BLaER1 (cell line): ENCODE measurements at regions not wholly inside any gene's neighbourhood (a gene's known extent, or its start where the extent isn't known, plus 50 kb on each side); places are given as distances from the start of the nearest gene placed in this dataset.

Source experiments
- H3K27ac ChIP-seq: shearing (Covaris generic); formaldehyde crosslinking; 2 replicates; pipeline ENCODE4 v1.8.1; 2022
- H3K27me3 ChIP-seq: shearing (Covaris generic); formaldehyde crosslinking; 2 replicates; pipeline ENCODE4 v1.8.1; 2022
- H3K36me3 ChIP-seq: shearing (Covaris generic); formaldehyde crosslinking; 2 replicates; pipeline ENCODE4 v1.8.1; 2022
- H3K4me1 ChIP-seq: shearing (Covaris generic); formaldehyde crosslinking; 2 replicates; pipeline ENCODE4 v1.8.1; 2022
- H3K4me2 ChIP-seq: shearing (Covaris generic); formaldehyde crosslinking; 2 replicates; pipeline ENCODE4 v1.8.1; 2022
- H3K4me3 ChIP-seq: shearing (Covaris generic); formaldehyde crosslinking; 2 replicates; pipeline ENCODE4 v1.8.1; 2022
- H3K9ac ChIP-seq: shearing (Covaris generic); formaldehyde crosslinking; 2 replicates; pipeline ENCODE4 v1.8.1; 2022
- H3K9me3 ChIP-seq: shearing (Covaris generic); formaldehyde crosslinking; 2 replicates; pipeline ENCODE4 v1.8.1; 2022
- H4K20me1 ChIP-seq: shearing (Covaris generic); formaldehyde crosslinking; 2 replicates; pipeline ENCODE4 v1.8.1; 2022
- Cebpa-rat ChIP-seq: shearing (Covaris generic); IDR thresholded peaks from 2 replicates; pipeline ENCODE4 v1.8.1; 2022

- TF ChIP-seq Cebpa-rat: no peak
- no peaks in the 10 kb centered on the region for H3K9me3 ChIP-seq
- H3K4me3 ChIP-seq: no peak overlapping the region
- no peak overlapping the region for H3K27ac ChIP-seq
- H4K20me1 ChIP-seq: no peaks in the 10 kb centered on the region
- no peaks in the 10 kb centered on the region for H3K4me1 ChIP-seq
- H3K36me3 ChIP-seq: no peaks in the 10 kb centered on the region
- H3K4me2 ChIP-seq: no peak overlapping the region
- H3K9ac ChIP-seq: no peak overlapping the region
- no peaks in the 10 kb centered on the region for H3K27me3 ChIP-seq
These were observed 533.3 kb downstream of the SOX2 start for GRCh38 chr3:182245059-182245458.

DNA sequence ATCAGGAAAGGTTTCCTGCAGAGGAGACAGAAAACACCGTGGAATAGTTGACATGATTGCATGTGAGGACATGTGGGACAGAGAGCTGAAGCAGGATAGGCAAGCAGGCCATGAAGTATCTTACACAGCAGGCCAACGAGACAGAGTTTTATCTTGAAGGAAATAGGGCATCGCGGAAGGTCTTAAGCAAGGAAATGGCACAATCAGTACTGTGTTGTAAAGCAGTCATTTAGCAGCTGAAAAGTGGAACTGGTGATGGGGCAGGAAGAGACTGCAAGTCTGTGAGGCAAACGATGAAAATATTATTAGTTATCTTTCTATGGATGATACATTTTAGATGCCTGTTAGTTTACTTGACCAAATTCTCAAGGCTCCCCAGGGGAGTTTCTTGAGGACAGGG lies 535.1 kb downstream of the SOX2 start:
- Histone ChIP-seq H3K4me2 (no peak overlapping the region), H3K9me3 (no peaks in the 10 kb centered on the region), H3K4me1 (no peaks in the 10 kb centered on the region), H3K27me3 (no peaks in the 10 kb centered on the region), H3K27ac (no peak overlapping the region), H4K20me1 (no peaks in the 10 kb centered on the region), H3K36me3 (no peaks in the 10 kb centered on the region), H3K4me3 (no peak overlapping the region), H3K9ac (no peak overlapping the region)
- TF ChIP-seq Cebpa-rat: no peak

DNA sequence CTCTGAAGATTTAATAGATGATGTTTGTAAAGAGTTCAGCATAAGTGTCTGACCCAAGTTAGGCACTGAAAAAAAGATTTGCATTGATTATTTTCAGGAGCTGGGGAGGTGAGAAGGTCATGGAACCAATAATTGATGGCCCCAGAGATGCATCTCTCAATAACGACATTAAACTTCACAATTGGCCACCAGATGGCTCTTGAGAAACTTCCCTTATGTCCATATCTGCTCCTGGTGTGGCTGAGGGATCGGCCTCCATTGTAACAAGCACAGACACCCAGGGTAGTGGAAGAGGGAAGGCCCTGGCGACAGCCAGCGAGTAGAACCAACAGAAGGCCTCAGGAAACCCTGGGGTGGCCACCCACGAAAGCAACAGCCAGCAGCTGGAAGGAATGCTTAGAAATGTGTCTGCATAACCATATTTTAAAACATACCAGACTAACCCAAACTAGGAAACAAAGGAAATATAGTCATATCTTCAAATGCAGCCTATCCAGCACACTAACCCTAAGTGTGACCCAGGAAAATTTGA lies 536.7 kb downstream of the SOX2 start:
- no peaks in the 10 kb centered on the region for H3K36me3 ChIP-seq
- no peak overlapping the region for H3K9ac ChIP-seq
- H3K4me1 ChIP-seq: no peaks in the 10 kb centered on the region
- H3K4me2 ChIP-seq: no peak overlapping the region
- no peaks in the 10 kb centered on the region for H3K9me3 ChIP-seq
- no peak for TF ChIP-seq Cebpa-rat
- H3K27me3 ChIP-seq: no peaks in the 10 kb centered on the region
- H3K27ac ChIP-seq: no peak overlapping the region
- no peaks in the 10 kb centered on the region for H4K20me1 ChIP-seq
- H3K4me3 ChIP-seq: no peak overlapping the region

DNA sequence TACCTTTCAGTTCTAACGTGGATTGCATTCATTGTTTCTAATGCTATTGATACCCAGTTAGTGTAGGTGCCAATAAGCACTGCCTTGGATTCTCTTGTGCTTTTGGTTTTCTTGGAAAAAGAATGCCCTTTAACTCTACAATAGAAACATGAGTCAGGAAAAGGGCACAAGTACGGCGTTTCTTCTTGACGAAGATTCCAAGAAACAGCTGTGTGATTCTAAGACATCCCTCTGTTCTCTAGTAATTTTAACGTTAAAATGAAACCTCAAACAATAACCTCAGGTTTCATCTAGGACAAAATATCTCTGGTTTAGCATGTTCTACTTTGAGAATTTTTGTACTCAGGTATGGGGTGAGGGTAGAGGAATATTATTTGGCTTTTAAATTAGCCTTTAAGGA lies 540.5 kb upstream of the ATP11B start:
- Histone ChIP-seq H3K4me1 (no peaks in the 10 kb centered on the region), H3K27me3 (no peaks in the 10 kb centered on the region), H3K4me2 (no peak overlapping the region), H4K20me1 (no peaks in the 10 kb centered on the region), H3K4me3 (no peak overlapping the region), H3K27ac (no peak overlapping the region), H3K36me3 (no peaks in the 10 kb centered on the region), H3K9ac (no peak overlapping the region), H3K9me3 (no peaks in the 10 kb centered on the region)
- no peak for TF ChIP-seq Cebpa-rat

- no peak overlapping the region for H3K27ac ChIP-seq
- H3K4me3 ChIP-seq: no peak overlapping the region
- H4K20me1 ChIP-seq: no peaks in the 10 kb centered on the region
- TF ChIP-seq Cebpa-rat: no peak
- no peak overlapping the region for H3K9ac ChIP-seq
- H3K4me1 ChIP-seq: no peaks in the 10 kb centered on the region
- no peaks in the 10 kb centered on the region for H3K9me3 ChIP-seq
- no peaks in the 10 kb centered on the region for H3K36me3 ChIP-seq
- no peaks in the 10 kb centered on the region for H3K27me3 ChIP-seq
- no peak overlapping the region for H3K4me2 ChIP-seq
These were observed 538.1 kb upstream of the ATP11B start for GRCh38 chr3:182255158-182255557.

DNA sequence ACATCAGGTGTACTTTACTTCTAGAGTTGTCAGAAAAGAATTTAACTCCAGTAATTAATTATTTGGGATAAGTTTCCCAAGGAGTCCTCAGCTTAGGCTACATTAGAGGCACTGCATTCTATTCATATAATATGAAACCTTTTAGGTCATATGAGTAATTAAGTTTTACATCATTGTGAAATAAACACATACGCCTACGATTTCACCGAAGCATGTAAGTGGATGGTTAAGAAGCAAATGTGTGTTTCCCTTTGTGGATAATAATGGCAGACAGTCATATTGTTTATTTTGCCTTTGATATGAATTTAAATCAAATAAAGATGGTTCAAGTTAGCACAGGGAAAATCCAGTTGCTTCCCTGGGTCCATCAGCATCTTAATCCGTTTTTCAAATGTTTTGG lies 535.9 kb upstream of the ATP11B start:
- Histone ChIP-seq H4K20me1 (no peaks in the 10 kb centered on the region), H3K4me1 (no peaks in the 10 kb centered on the region), H3K36me3 (no peaks in the 10 kb centered on the region), H3K27ac (no peak overlapping the region), H3K9me3 (no peaks in the 10 kb centered on the region), H3K4me3 (no peak overlapping the region), H3K9ac (no peak overlapping the region), H3K27me3 (no peaks in the 10 kb centered on the region), H3K4me2 (no peak overlapping the region)
- no peak for TF ChIP-seq Cebpa-rat

- H3K9me3 ChIP-seq: no peaks in the 10 kb centered on the region
- no peaks in the 10 kb centered on the region for H3K4me1 ChIP-seq
- H3K4me3 ChIP-seq: no peak overlapping the region
- H3K36me3 ChIP-seq: no peaks in the 10 kb centered on the region
- no peak overlapping the region for H3K27ac ChIP-seq
- H3K9ac ChIP-seq: no peak overlapping the region
- H3K27me3 ChIP-seq: no peaks in the 10 kb centered on the region
- no peaks in the 10 kb centered on the region for H4K20me1 ChIP-seq
- H3K4me2 ChIP-seq: no peak overlapping the region
- TF ChIP-seq Cebpa-rat: no peak
These were observed 534.6 kb upstream of the ATP11B start for GRCh38 chr3:182258538-182259177.

DNA sequence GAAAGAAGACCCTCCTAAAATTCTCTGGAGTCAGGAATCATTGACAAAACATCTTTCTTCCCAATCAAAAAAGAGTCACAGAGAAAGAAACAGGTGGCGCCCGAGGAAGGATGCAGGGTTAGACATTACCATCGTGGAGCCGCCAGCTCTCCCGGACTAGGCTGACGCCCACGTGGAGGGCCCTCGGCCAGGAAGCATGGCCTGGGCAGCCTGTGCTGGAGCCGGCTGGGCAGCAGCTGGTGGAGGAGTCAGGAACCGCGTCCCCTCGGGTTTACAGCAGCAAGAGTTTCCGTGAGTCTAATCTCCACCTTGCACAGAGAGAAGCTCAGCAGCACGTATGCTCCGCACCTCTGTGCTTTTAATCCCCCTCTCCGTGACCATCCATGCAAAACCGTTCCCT lies 533.7 kb upstream of the ATP11B start:
- no peak for TF ChIP-seq Cebpa-rat

DNA sequence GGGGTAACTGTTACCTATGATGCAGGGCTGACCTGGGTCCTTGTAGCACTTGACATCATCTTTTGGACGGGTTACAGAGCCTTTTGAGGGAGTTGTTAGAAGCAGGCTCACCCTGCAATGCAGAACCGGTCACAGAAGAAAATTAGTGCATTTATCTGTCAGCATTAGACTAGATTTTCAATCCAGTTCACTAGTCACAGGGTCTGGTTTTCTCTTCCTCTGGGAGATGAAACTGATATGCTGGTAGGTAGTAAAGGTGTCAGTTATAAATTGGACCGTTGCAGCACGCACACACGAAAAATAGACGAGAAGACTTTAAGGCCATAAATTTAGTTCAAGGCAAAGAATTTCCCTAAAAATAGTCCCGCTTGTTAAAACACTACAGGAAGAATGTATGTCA lies 532.3 kb upstream of the ATP11B start:
- TF ChIP-seq Cebpa-rat: no peak

More for the DNA sequence above, 533.7 kb upstream of the ATP11B start:
- no peaks in the 10 kb centered on the region for H3K27me3 ChIP-seq
- H3K4me3 ChIP-seq: no peak overlapping the region
- H3K4me2 ChIP-seq: no peak overlapping the region
- H3K4me1 ChIP-seq: no peaks in the 10 kb centered on the region
- no peaks in the 10 kb centered on the region for H3K9me3 ChIP-seq
- no peaks in the 10 kb centered on the region for H3K36me3 ChIP-seq
- H4K20me1 ChIP-seq: no peaks in the 10 kb centered on the region
- no peak overlapping the region for H3K9ac ChIP-seq
- H3K27ac ChIP-seq: no peak overlapping the region

GRCh38 chr3:182268711-182269110 lies 524.6 kb upstream of the ATP11B start:
- H3K36me3 ChIP-seq: no peaks in the 10 kb centered on the region
- TF ChIP-seq Cebpa-rat: no peak
- H3K4me2 ChIP-seq: no peak overlapping the region
- no peak overlapping the region for H3K27ac ChIP-seq
- H3K4me1 ChIP-seq: no peaks in the 10 kb centered on the region
- H3K9ac ChIP-seq: no peak overlapping the region
- H3K27me3 ChIP-seq: no peaks in the 10 kb centered on the region
- H4K20me1 ChIP-seq: no peaks in the 10 kb centered on the region
- H3K9me3 ChIP-seq: no peaks in the 10 kb centered on the region
- no peak overlapping the region for H3K4me3 ChIP-seq

More for the DNA sequence above, 532.3 kb upstream of the ATP11B start:
- Histone ChIP-seq H3K4me1 (no peaks in the 10 kb centered on the region), H3K4me3 (no peak overlapping the region), H4K20me1 (no peaks in the 10 kb centered on the region), H3K27me3 (no peaks in the 10 kb centered on the region), H3K27ac (no peak overlapping the region), H3K9ac (no peak overlapping the region), H3K9me3 (no peaks in the 10 kb centered on the region), H3K4me2 (no peak overlapping the region), H3K36me3 (no peaks in the 10 kb centered on the region)

- no peaks in the 10 kb centered on the region for H3K9me3 ChIP-seq
- no peak overlapping the region for H3K9ac ChIP-seq
- H3K4me1 ChIP-seq: no peaks in the 10 kb centered on the region
- no peak for TF ChIP-seq Cebpa-rat
- H3K27me3 ChIP-seq: no peaks in the 10 kb centered on the region
- no peaks in the 10 kb centered on the region for H3K36me3 ChIP-seq
- H3K4me2 ChIP-seq: no peak overlapping the region
- H3K4me3 ChIP-seq: no peak overlapping the region
- H3K27ac ChIP-seq: no peak overlapping the region
- H4K20me1 ChIP-seq: no peaks in the 10 kb centered on the region
These were observed 516.8 kb upstream of the ATP11B start for GRCh38 chr3:182276512-182276911.
